GM21576 (cell line): ENCODE measurements at regions not wholly inside any gene's neighbourhood (a gene's known extent, or its start where the extent isn't known, plus 50 kb on each side); places are given as distances from the start of the nearest gene placed in this dataset.
"Not testable (repeated sequence)": the region's sequence is repeated elsewhere in the genome, so short reads cannot be mapped to it uniquely, and the experiment has no call there.

Experiments used
- ATAC-seq: cut with Tn5 transposase; IDR thresholded peaks from one replicate; pipeline ENCODE4 v1.9.1; 2021; ENCODE audit warnings: mild to moderate bottlenecking, moderate library complexity; ENCODE audit not compliant: unreplicated experiment

DNA sequence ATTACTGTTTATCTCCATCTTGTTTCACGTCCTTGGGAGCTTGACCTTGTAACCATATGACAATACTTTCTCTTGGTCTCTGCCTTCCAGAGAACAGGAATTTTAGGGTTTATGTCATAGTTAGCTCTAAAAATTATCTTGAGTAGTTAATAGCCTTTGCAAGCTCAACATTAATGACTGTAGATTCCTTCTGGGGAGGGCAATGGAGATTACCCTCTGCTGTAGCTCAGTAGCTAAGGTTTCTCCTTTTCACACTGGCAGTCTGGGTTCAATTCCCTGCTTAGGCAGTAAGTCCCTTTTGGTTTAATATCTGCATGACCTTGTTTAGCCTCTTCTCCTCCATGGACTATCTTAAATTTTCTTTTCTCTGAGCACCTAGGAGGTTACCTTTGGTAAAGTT lies 181.7 kb upstream of the GPR101 start:
- ATAC-seq = no peak

DNA sequence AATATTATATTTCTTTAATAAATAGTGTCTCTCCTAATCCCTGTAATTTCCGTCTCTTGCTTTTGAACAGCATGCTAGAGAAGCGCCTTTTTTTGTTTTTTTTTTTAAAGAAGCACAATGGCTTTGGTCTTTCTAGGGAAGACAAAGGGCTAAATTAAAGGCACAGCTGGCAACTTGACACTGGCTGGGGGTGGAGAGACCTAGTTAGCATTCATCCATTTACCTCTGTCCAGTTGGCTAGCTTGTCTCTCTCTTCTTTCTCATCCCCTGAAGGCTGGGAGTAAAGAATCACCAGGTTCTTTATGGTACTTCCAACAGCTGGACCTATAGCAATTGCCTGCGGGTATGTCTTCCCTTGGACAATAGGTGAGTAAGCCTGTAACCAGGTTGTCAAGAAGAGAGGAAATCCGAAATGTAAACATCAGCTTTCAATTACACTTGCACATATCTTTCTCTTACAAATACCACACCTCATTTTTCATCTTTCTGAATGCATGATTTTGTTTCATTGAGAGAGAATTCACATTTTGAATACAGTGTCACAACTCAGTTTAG lies 178.4 kb upstream of the GPR101 start:
- no peak for ATAC-seq

DNA sequence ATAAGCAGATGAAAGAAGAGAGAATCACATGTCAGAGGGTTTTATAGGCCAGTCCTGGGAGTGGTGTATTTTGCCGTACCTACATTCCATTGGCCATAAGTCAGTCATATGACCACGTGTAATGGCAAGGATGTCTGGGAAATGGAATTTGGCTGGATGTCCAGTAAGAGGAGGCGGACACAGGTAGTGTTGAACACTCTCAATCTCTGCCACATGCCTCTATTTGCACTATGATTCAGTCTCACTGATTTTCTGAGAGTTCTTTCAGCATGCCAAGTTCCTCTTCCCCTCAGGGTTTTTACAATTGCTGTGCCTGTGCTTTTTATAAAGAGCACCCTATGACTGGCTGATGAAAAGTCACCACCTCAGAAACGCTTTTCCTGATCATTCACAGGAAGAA lies 164.2 kb upstream of the GPR101 start:
- ATAC-seq = no peak

DNA sequence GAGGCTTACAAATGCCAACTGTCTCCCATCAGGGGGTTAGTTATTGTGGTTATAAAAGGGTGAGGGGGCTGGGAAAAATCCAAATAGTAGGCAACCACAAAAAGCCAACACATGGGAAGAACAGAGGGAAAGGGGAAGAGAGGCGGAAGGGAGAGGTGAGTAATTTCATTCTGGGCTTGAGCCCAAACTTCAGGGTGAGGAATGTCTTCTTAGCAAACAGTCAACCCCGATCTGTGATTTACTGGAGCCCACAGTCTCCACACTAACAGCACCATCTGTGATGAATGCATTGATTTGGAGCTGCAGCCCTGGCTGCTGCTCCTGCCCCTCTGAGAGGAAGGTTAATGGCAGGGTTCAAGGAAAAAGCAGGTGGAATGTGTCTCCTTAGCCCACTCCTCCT lies 162.2 kb upstream of the GPR101 start:
- no peak for ATAC-seq

DNA sequence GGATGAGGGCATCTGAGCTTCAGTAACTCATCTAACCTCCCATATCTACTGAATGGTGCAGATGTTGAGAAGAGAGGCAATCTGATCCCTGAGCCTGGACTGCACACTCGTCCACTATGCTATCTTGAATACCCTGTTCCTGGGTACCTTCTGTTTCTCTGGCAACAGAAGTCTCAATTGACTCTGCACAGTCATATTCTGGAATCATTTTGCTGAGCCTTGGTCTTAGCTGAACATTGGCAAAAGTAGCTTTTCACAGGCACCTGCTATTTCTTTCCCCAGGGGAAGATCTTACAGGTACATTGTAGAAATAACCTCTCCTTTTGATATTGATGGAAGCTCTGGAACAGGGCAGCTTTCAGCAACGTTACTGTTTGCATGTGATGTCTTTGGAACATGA lies 161.5 kb upstream of the GPR101 start:
- ATAC-seq = no peak

DNA sequence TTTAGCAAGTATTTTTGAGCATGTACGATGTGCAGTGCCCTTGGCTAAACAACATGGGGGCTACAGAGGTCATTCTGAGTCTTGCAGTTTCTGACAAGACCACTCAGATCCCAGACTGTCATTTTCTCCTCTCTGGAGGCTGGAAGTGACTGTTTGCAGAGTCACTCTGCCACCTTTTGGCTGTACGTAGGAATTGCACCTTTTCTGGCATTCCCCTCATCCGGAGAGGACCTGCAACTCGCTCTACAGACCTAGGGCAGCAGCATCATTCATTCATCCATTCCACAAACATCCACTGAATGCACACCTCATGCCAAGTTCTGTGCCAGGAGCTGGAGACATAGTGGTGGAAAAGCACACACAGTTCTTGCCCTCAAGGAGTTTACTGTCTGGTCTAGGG lies 160.4 kb upstream of the GPR101 start:
- ATAC-seq = peak; percentile 67

DNA sequence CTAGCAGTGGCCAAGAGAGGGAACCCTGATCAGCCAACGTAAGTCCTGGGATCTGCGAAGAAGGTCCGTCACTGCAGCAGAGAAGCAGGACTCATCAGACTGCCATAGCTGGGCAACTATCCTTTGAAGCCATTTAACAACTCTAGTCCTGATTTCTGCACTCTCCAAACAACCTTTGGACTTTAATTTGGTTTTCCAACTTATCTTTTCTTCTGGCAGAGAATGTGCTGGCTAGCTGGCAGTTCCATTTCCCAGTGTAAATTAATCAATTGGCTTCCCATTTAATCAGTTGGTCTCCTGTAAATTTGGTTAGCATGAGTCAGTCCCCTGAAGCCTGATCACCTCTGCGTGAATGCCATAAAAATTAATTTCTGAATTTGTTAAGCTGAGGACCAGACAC lies 153.7 kb upstream of the GPR101 start:
- no peak for ATAC-seq

DNA sequence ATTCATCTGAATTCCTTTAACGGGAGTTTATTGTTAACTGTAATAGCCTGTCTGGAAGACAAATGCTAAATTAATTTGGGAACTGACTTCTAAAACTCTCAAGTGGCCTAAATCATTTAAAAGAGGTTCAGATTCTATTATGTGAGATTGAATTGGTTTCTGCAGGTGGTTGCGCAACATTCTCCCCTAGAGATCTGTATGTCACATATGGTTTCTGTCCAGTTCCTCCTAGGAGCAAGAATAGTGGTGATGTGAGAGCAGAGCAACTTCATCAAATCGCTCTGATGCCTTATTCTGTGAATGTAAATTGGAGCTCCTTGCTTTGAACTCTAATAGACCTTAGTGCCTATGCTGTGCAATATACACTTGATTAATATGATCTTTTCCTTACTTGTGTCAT lies 144.6 kb upstream of the GPR101 start:
- no peak for ATAC-seq

DNA sequence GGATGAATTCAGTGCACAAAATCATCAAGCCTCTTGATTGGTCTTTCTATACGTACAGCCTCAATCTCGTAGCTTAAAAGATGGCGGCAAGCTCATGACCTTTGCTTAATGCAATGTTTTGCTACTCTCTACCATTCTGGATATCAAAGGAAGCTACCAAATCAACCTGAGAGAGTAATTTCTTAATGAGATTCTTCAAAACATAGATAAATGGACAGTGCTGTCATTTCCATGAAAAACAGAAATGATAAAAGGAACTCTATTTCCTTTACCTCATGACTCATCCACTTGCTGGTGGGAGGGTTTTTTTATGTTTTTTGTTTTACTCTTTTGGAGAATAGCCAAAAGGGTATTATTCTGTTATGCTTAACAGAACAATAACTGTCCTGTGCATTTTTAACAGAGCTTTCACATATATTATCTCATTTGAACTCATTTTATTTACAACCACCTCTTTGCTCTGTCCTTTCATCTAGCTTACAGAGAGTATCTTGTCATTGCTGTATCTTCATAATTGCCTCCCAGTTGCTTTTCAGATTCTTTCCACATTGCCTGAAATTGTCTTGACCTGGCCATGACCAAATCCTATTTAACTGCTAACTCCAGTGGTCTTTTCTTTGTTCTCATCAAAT lies 138.6 kb upstream of the GPR101 start:
- ATAC-seq = no peak

DNA sequence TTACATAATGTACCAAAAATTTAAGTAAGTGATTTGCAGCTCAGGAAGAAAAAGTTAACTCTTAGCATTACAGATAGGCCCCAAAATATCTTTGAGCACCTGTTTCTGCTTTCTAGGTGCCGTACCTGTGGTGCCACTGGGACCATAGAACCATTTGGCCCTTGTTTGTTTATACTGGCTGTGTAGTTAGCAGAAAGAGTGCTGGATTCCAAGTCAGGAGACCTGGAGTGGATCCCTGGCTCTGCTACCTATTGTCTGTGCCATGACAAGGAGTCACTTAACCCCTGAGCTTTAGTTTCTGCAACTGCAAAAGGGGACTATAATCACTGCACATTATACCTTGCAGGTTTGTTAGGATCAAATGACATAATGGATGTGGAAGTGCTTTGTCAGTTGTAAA lies 137.8 kb upstream of the GPR101 start:
- no peak for ATAC-seq

DNA sequence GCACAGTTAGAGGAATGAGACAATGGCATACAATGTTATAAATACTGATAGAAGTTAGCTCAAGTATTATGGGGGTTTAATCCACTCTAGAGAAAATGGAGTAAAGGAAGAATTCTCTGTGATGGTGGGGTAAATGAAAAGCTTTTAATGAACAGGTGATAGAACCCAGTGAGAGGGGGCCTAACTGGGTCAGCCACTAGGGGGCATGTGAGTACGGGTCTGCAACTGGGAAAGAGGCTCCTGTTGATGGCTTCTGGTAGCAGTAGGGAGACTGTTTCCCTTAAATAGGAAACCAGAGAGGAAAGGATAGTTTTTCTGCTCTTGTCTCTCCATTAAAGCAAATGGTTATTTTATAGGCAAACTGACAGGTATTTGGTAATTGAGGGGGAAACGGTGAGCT lies 132.8 kb upstream of the GPR101 start:
- ATAC-seq = no peak

DNA sequence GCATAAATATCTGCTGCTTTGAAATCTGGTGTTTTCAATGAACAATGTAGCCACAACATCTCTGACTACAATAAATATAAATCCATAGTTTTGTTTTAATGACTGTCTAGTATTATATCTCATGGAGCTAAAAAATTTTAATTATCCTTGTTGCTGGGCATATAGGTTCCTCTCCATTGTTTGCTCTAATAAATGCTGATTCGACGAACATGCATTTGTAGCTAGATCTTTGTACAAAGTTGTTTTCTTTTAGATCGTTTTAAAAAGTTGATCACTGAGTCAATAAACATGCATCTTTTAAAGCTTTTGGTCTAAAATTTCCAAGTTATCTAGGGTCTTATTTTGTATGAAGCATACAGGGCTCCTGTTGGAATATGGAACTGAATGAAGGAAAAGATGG lies 130.5 kb upstream of the GPR101 start:
- no peak for ATAC-seq

DNA sequence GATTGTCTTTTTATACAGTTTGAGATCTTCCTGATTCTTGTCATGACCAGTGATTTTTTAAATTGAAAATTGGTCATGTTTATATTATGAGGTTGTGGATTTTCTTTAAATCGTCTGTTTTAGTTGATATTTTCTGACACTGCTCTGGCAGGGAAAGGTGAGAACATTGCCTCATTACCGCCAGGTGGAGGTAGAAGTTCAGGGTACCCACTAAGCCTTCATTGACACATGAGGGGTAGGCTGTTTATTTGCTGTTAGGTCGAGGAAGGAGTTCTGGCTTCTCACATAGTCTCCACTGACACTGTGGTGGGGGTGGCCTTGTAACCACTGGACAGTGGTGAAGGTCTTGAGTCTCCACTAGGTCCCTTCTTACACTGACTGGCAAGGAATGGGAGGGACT lies 117.6 kb upstream of the GPR101 start:
- no peak for ATAC-seq

DNA sequence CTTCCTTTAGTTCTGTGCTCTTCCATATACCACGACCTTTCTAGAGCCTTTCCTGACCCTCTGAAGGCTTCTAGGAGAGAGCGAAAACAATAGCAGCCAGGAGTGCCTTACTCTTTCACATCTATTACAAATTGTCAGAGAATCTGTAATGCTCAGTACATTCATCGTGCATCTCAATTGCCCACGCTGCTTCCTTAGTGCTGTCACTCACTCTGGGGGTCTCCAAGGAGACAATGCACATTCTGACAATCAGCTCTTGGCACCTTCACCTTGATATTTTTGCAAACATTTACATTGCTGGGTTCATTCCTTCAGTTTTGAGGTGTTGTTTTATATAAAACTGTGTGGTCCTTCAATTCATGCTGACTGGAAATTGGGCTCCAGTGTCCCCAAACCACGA lies 110.1 kb upstream of the GPR101 start:
- no peak for ATAC-seq

DNA sequence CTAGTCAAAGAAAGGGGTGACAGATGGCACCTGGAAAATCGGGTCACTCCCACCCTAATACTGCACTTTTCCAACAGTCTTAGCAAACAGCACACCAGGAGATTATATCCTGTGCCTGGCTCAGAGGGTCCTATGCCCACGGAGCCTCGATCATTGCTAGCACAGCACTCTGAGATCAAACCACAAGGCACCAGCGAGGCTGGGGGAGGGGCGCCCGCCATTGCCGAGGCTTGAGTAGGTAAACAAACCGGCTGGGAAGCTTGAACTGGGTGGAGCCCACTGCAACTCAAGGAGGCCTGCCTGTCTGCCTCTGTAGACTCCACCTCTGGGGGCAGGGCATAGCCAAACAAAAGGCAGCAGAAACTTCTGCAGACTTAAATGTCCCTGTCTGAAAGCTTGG lies 88.9 kb upstream of the GPR101 start:
- not testable (repeated sequence) for ATAC-seq

DNA sequence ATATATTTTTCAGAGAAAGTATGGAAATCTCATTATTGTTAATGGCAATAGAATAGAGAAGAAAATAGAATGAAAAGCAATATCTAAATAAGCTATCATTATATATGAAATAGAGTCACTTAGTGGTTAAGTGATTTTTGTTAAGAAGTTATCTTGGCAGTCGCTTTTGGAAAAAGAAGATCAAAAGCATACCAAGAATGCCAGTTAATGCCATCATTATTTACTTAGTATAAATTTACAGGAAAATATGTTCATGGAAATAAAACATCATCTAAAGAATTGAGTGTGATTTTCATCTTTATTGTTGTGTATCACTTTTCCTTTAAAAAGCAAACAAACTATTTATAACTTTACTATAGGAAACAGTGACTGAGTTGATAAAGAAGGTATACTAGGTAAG lies 85.3 kb upstream of the GPR101 start:
- ATAC-seq = no peak

DNA sequence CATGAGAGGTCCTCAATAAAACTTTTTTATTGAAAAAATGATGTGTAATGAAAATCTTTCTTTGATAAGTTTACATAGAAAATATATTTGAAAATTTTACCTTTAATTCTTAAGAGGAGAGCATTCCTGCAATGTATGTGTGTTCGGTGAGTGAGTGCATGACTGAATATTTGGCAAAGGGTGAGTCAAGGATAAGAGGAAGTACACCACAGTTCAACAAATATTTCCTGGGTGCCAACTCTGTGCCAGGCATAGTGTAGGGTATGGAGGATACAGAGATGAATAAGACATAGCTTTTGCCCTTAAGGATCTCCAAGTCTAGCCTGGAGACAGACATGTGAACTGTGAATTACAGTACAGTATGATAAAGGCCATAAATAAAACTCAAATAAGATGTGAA lies 84.7 kb upstream of the GPR101 start:
- no peak for ATAC-seq

DNA sequence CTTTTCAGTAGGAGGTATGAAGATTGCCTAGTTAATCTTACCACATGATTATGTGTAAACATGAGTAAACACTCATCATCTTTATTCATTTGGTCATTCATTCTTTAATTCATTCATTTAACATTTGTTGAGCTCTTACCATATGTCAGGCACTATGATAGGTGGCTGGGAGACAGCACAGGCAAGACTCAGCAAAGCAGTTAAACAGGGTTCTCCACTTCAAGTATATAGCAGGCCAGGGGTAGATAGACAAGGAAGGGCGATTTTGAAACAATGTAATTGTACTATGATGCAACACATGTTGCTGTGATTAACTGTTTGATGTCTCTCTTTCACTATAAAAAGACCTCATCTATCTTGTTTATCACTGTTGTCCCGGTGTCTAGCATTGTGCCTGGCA lies 84.3 kb upstream of the GPR101 start:
- no peak for ATAC-seq

DNA sequence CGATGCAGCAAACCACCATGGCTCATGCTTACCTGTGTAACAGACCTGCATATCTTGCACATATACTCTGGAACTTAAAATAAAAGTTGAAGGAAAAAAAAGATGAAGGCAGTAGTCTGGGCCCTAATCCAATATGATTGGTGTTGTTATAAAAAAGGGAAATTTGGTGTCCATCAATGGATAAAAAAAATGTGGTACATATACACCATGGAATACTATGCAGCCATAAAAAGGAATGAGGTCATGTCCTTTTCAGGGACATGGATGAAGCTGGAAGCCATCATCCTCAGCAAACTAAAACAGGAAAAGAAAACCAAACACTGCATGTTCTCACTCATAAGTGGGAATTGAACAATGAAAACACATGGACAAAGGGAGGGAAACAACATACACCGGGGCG lies 74.1 kb upstream of the GPR101 start:
- ATAC-seq = not testable (repeated sequence)

DNA sequence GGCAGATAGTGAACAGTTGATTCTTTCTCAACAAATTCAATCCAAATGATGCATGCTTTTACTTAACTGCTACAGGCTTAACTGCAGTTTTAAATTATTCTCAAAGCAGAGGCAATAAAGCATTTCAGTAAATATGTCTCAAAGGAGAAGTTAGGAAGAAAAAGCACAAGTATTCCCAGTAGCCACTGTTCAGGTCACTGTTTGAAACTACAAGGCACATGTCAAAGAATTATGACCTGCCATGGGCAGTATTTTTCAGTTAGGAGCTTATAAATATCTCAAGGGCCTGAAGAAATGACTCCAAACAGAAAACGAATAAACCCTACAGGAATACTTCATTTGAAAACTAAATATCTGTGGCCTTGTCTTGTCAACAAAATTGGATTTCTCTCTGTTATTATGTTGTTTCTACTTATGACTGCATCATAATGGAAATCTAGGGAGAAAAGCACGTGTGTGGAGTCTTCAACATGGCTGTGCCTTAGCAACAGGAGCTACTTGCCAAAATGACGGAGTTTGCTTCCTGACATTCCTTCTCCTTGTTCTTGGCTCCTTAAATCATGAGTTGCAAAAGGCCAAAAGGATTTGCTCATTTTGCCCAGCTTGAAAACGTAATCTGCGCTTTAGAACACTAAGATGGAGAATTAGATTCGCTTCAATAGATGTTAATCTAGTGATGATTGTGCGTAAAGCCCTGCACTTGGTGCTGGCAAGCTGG lies 67.6 kb upstream of the GPR101 start:
- ATAC-seq = no peak
